ENCODE measurements at regions not wholly inside any gene's neighbourhood (a gene's known extent, or its start where the extent isn't known, plus 50 kb on each side); places are given as distances from the start of the nearest gene placed in this dataset.

GRCh38 chr10:81708929-81709328, 166.1 kb upstream of the NRG3 start:
- TF ChIP-seq CTCF (conservative IDR thresholded peaks at IDR 0.05 in 1 of 2, IDR thresholded peaks at IDR 0.05 in 1 of 2; ENCODE audit: low read depth in 1 of 2, low read length in 2 of 2) = no peak
- no peak for TF ChIP-seq EZH2 (IDR thresholded peaks at IDR 0.05; ENCODE audit: low read length, missing control alignments)

GRCh38 chr10:81722399-81722798, 152.6 kb upstream of the NRG3 start:
- no peaks in the 10 kb centered on the region for H3K9me3 ChIP-seq (ENCODE audit: control insufficient read depth, insufficient read depth, low read depth, low read length)
- H3K4me3 ChIP-seq (replicated peaks in 1 of 4; ENCODE audit: control extremely low read depth in 1 of 4, insufficient read depth in 1 of 4, low read depth in 3 of 4, low read length in 4 of 4) = no peak overlapping the region
- no peaks in the 10 kb centered on the region for H3K36me3 ChIP-seq (ENCODE audit: control insufficient read depth, insufficient read depth, low read length)
- no peak overlapping the region for H3K27ac ChIP-seq (ENCODE audit: insufficient read depth, low read length)
- no peak overlapping the region for H3K9ac ChIP-seq (ENCODE audit: insufficient read depth, low read length)
- no peaks in the 10 kb centered on the region for H3K79me2 ChIP-seq (ENCODE audit: control insufficient read depth, insufficient read depth, low read length)
- no peak for DNase-seq (ENCODE audit: low read depth in 2 of 2)
- H3K4me1 ChIP-seq (ENCODE audit: control insufficient read depth, extremely low read depth, insufficient read depth, low read length) = no peaks in the 10 kb centered on the region
- TF ChIP-seq CTCF (conservative IDR thresholded peaks at IDR 0.05 in 1 of 2, IDR thresholded peaks at IDR 0.05 in 1 of 2; ENCODE audit: low read depth in 1 of 2, low read length in 2 of 2) (no peak), EZH2 (IDR thresholded peaks at IDR 0.05; ENCODE audit: low read length, missing control alignments) (no peak)
- H3K4me2 ChIP-seq (ENCODE audit: extremely low read depth, insufficient read depth, low read length) = no peak overlapping the region
- no peaks in the 10 kb centered on the region for H4K20me1 ChIP-seq (ENCODE audit: control insufficient read depth, extremely low read depth, insufficient read depth, low read length)
- H2AFZ ChIP-seq (ENCODE audit: low read length) = no peak overlapping the region
- no peaks in the 10 kb centered on the region for H3K27me3 ChIP-seq (ENCODE audit: control insufficient read depth, insufficient read depth, low read length)

More at GRCh38 chr10:81708929-81709328, 166.1 kb upstream of the NRG3 start:
- Histone ChIP-seq H3K79me2 (ENCODE audit: control insufficient read depth, insufficient read depth, low read length) (no peaks in the 10 kb centered on the region), H3K4me3 (replicated peaks in 1 of 4; ENCODE audit: control extremely low read depth in 1 of 4, insufficient read depth in 1 of 4, low read depth in 3 of 4, low read length in 4 of 4) (no peak overlapping the region), H3K27ac (ENCODE audit: insufficient read depth, low read length) (no peak overlapping the region), H3K4me1 (ENCODE audit: control insufficient read depth, extremely low read depth, insufficient read depth, low read length) (no peaks in the 10 kb centered on the region), H3K4me2 (ENCODE audit: extremely low read depth, insufficient read depth, low read length) (no peak overlapping the region), H3K27me3 (ENCODE audit: control insufficient read depth, insufficient read depth, low read length) (no peaks in the 10 kb centered on the region), H3K36me3 (ENCODE audit: control insufficient read depth, insufficient read depth, low read length) (no peaks in the 10 kb centered on the region), H3K9me3 (ENCODE audit: control insufficient read depth, insufficient read depth, low read depth, low read length) (no peaks in the 10 kb centered on the region), H4K20me1 (ENCODE audit: control insufficient read depth, extremely low read depth, insufficient read depth, low read length) (no peaks in the 10 kb centered on the region), H2AFZ (ENCODE audit: low read length) (no peak overlapping the region), H3K9ac (ENCODE audit: insufficient read depth, low read length) (no peak overlapping the region)
- no peak for DNase-seq (ENCODE audit: low read depth in 2 of 2)

GRCh38 chr10:81724431-81724830, 150.6 kb upstream of the NRG3 start:
- Histone ChIP-seq H2AFZ (ENCODE audit: low read length) (no peak overlapping the region), H3K9ac (ENCODE audit: insufficient read depth, low read length) (no peak overlapping the region), H3K4me1 (ENCODE audit: control insufficient read depth, extremely low read depth, insufficient read depth, low read length) (no peaks in the 10 kb centered on the region), H3K27ac (ENCODE audit: insufficient read depth, low read length) (no peak overlapping the region), H4K20me1 (ENCODE audit: control insufficient read depth, extremely low read depth, insufficient read depth, low read length) (no peaks in the 10 kb centered on the region), H3K27me3 (ENCODE audit: control insufficient read depth, insufficient read depth, low read length) (no peaks in the 10 kb centered on the region), H3K79me2 (ENCODE audit: control insufficient read depth, insufficient read depth, low read length) (no peaks in the 10 kb centered on the region), H3K4me3 (replicated peaks in 1 of 4; ENCODE audit: control extremely low read depth in 1 of 4, insufficient read depth in 1 of 4, low read depth in 3 of 4, low read length in 4 of 4) (no peak overlapping the region), H3K9me3 (ENCODE audit: control insufficient read depth, insufficient read depth, low read depth, low read length) (no peaks in the 10 kb centered on the region), H3K4me2 (ENCODE audit: extremely low read depth, insufficient read depth, low read length) (no peak overlapping the region), H3K36me3 (ENCODE audit: control insufficient read depth, insufficient read depth, low read length) (no peaks in the 10 kb centered on the region)
- no peak for DNase-seq (ENCODE audit: low read depth in 2 of 2)
- no peak for TF ChIP-seq CTCF (conservative IDR thresholded peaks at IDR 0.05 in 1 of 2, IDR thresholded peaks at IDR 0.05 in 1 of 2; ENCODE audit: low read depth in 1 of 2, low read length in 2 of 2)
- TF ChIP-seq EZH2 (IDR thresholded peaks at IDR 0.05; ENCODE audit: low read length, missing control alignments) = no peak

Data from fibroblast of lung (primary cell).